Psoas muscle (tissue), 7 donors: ENCODE measurements at regions not wholly inside any gene's neighbourhood (a gene's known extent, or its start where the extent isn't known, plus 50 kb on each side); places are given as distances from the start of the nearest gene placed in this dataset.
"Not testable (repeated sequence)": the region's sequence is repeated elsewhere in the genome, so short reads cannot be mapped to it uniquely, and the experiment has no call there.

Experiments used
- ATAC-seq, 4 donors: fragments of 200-7000 bp; cut with Tn5 transposase; one replicate each; pipeline ENCODE4 v1.9.1; 2020; ENCODE audit warnings: moderate library complexity in 3 of 4, mild to moderate bottlenecking in 2 of 4
- DNase-seq, 2 donors: peaks; one replicate each; pipeline ENCODE4 v3.0.0-alpha.2; 2020
- H3K27ac ChIP-seq: fragments of 200-600 bp; one replicate; pipeline ENCODE4 v1.8.0; 2022
- H3K27me3 ChIP-seq, 3 donors: fragments of 200-600 bp in 1 of 3; one replicate each; pipeline versions ENCODE4 v1.6.1 to v1.8.0; 2013 to 2022; ENCODE audit warnings: low read length in 2 of 3, mild to moderate bottlenecking in 2 of 3, moderate library complexity in 1 of 3; ENCODE audit not compliant: insufficient read depth in 3 of 3
- H3K36me3 ChIP-seq, 2 donors: fragments of 200-600 bp in 1 of 2; one replicate each; pipeline versions ENCODE4 v1.6.1 to v1.8.0; 2013 to 2022; ENCODE audit warnings: low read depth in 1 of 2, mild to moderate bottlenecking in 1 of 2, moderate library complexity in 1 of 2; ENCODE audit not compliant: insufficient read depth in 1 of 2
- H3K4me1 ChIP-seq: fragments of 200-600 bp; one replicate; pipeline ENCODE4 v1.8.0; 2022
- H3K4me3 ChIP-seq: fragments of 200-600 bp; one replicate; pipeline ENCODE4 v1.8.0; 2022; ENCODE audit warnings: mild to moderate bottlenecking
- H3K9me3 ChIP-seq: fragments of 200-600 bp; one replicate; pipeline ENCODE4 v1.8.0; 2022
- CTCF ChIP-seq: fragments of 200-600 bp; IDR thresholded peaks from one replicate; pipeline ENCODE4 v1.8.0; 2022; ENCODE audit warnings: antibody characterized with exemption
- WGBS, 3 donors: extraction: QIAGEN DNeasy Blood & Tissue Kit; methylation state at CpG; one replicate each; pipeline versions ENCODE4 v1.1.6 to v1.1.7; 2013; 5-methylcytosine and 5-hydroxymethylcytosine counted together
- intact Hi-C, 2 donors: fragments of 100-400 bp; cut with DNase I; formaldehyde crosslinking; loops; one replicate each; pipeline versions ENCODE4 v1.11.0 to v1.14.2; 2022
- donor health status: healthy with polysubstance abuse.
- donor health status: DM: no; HTN: no; CAD: no; lungs with moderate emphysema.
- donor health status: Bipolar disorder and iron deficiency.
- donor health status: healthy.
- donor health status: DM: yes; HTN: yes; CAD: no.
- donor health status: DM: no; HTN: no; CAD: no.
- donor health status: DM: yes; HTN: yes; CAD: no.

DNA sequence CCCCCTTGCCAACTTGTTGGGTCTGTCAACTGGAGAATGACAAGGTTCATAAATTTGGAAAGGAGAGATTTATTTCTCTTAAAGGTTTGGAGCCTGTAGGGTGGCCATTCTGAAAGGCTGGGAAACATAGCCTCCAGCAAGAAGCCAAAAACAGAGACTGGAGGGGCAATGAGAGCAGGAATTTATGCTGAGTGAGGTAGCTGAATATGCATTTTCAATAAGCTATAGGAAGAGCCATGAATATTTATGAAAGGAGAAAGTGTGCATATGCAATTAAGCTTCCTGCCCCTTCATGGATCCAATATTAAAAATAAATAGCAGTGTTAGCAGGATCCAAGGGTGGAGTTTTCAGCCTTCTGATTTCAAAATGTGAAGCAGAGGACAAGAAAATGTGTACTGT is 306.1 kb upstream of the LRRC3B start:
- TF ChIP-seq CTCF, result no peak
- intact Hi-C loops, result loop anchor here in 1 of 2 donors (2.0 kb wide), 1 partner anchor 36 kb away; no protein-coding TSS in a partner anchor
- DNase-seq, result no peak
- ATAC-seq, result no peak
- Histone ChIP-seq H3K27ac (no peak overlapping the region), H3K36me3 (no peaks in the 10 kb centered on the region), H3K4me1 (no peaks in the 10 kb centered on the region), H3K27me3 (no peaks in the 10 kb centered on the region), H3K4me3 (no peak overlapping the region), H3K9me3 (peaks cover 6% of the 10 kb centered on the region)

DNA sequence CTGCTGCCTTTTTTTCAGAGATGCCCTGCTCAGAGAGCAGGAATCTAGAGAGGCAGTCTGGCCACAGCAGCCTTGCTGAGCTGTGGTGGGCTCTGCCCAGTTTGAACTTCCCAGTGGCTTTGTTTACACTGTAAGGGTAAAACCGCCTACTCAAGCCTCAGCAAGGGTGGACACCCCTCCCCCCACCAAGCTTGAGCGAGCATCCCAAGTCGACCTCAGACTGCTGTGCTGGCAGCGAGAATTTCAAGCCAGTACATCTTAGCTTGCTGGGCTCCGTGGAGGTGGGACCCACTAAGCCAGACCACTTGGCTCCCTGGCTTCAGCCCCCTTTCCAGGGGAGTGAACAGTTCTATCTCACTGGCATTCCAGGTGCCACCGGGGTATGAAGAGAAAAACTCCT is 298.8 kb upstream of the LRRC3B start:
- H3K27me3 ChIP-seq, H3K4me3 ChIP-seq, ATAC-seq, H3K4me1 ChIP-seq, H3K27ac ChIP-seq, DNase-seq, H3K9me3 ChIP-seq, H3K36me3 ChIP-seq, intact Hi-C loops: not testable (repeated sequence)
- WGBS, 3 donors, result 67 to 73% (median 72%) methylated on average over 6 of the region's 6 CpGs

DNA sequence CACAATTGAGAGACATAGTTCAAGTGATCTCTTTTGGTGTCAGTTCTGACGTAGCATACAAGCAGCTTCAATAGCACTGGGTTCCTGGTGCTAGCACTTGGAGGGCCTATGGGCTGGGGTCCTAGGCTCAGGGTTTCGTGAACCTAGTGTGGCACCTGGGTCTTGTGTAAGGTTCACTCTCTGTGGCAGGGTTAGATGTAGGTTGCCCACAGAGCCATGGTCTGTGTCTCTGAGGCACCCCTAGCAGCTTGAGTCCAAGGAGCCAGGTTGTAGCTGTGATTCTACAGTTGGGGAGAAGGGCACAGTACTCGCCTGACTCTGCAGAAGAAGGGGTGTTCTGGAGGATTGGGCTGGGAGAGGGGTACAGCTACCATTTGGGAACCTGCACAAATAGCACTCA is 282.6 kb upstream of the LRRC3B start:
- intact Hi-C loops, result no loop called here
- H3K27ac ChIP-seq, result no peak overlapping the region
- no peak for ATAC-seq
- H3K27me3 ChIP-seq, result no peaks in the 10 kb centered on the region
- 91 to 97% (median 95%) methylated on average over 3 of the region's 3 CpGs for WGBS, 3 donors
- no peak overlapping the region for H3K4me3 ChIP-seq
- TF ChIP-seq CTCF, result no peak
- no peaks in the 10 kb centered on the region for H3K36me3 ChIP-seq
- H3K9me3 ChIP-seq, result no peaks in the 10 kb centered on the region
- no peaks in the 10 kb centered on the region for H3K4me1 ChIP-seq
- DNase-seq, result no peak

- intact Hi-C loops, result no loop called here
- no peak for ATAC-seq
- no peaks in the 10 kb centered on the region for H3K27me3 ChIP-seq
Observed at GRCh38 chr3:26343647-26344046, 278.9 kb upstream of the LRRC3B start.

GRCh38 chr3:26345613-26346012 is 277.0 kb upstream of the LRRC3B start:
- Histone ChIP-seq H3K4me1 (no peaks in the 10 kb centered on the region), H3K27me3 (no peaks in the 10 kb centered on the region), H3K36me3 (no peaks in the 10 kb centered on the region), H3K9me3 (peaks cover 8% of the 10 kb centered on the region), H3K27ac (no peak overlapping the region), H3K4me3 (no peak overlapping the region)
- intact Hi-C loops, result no loop called here
- no peak for TF ChIP-seq CTCF
- no peak for DNase-seq
- no peak for ATAC-seq
- WGBS, 3 donors, result 83 to 91% (median 86%) methylated on average over 10 of the region's 10 CpGs

More at GRCh38 chr3:26343647-26344046, 278.9 kb upstream of the LRRC3B start:
- no peak overlapping the region for H3K4me3 ChIP-seq
- H3K36me3 ChIP-seq, result no peaks in the 10 kb centered on the region
- H3K27ac ChIP-seq, result no peak overlapping the region
- H3K9me3 ChIP-seq, result no peaks in the 10 kb centered on the region
- no peaks in the 10 kb centered on the region for H3K4me1 ChIP-seq
- no peak for TF ChIP-seq CTCF
- 30 to 58% (median 38%) methylated on average over 1 of the region's 1 CpG for WGBS, 3 donors
- no peak for DNase-seq
